ENCODE measurements at regions not wholly inside any gene's neighbourhood (a gene's known extent, or its start where the extent isn't known, plus 50 kb on each side); places are given as distances from the start of the nearest gene placed in this dataset.
"Not testable (repeated sequence)": the region's sequence is repeated elsewhere in the genome, so short reads cannot be mapped to it uniquely, and the experiment has no call there.

DNA sequence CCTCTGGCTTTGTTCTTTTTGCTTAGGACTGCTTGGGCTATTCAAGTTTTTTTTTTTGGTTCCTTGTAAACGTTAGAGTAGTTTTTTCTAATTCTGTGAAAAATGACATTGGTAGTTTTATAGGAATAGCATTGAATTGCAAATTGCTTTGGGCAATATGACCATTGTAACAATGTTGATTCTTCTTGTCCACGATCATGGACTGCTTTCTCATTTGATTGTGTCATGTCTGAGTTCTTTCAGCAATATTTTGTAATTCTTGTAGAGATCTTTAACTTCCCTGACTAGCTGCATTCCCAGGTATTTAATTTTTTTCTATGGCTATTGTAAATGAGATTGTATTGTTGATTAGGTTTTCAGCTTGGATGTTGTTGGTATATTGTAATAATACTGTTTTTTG lies 286.2 kb upstream of the C1QTNF3 start:
- TF ChIP-seq, protein P1, sequence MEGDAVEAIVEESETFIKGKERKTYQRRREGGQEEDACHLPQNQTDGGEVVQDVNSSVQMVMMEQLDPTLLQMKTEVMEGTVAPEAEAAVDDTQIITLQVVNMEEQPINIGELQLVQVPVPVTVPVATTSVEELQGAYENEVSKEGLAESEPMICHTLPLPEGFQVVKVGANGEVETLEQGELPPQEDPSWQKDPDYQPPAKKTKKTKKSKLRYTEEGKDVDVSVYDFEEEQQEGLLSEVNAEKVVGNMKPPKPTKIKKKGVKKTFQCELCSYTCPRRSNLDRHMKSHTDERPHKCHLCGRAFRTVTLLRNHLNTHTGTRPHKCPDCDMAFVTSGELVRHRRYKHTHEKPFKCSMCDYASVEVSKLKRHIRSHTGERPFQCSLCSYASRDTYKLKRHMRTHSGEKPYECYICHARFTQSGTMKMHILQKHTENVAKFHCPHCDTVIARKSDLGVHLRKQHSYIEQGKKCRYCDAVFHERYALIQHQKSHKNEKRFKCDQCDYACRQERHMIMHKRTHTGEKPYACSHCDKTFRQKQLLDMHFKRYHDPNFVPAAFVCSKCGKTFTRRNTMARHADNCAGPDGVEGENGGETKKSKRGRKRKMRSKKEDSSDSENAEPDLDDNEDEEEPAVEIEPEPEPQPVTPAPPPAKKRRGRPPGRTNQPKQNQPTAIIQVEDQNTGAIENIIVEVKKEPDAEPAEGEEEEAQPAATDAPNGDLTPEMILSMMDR (IDR thresholded peaks at IDR 0.05), result not testable (repeated sequence)
- TF ChIP-seq POLR2A (IDR thresholded peaks at IDR 0.05), result not testable (repeated sequence)

Data from adrenal gland (tissue), 5 donors.